ENCODE measurements at regions not wholly inside any gene's neighbourhood (a gene's known extent, or its start where the extent isn't known, plus 50 kb on each side); places are given as distances from the start of the nearest gene placed in this dataset.
A peak's percentile ranks its signal among the peaks of the same experiment; 100 is the strongest.

DNA sequence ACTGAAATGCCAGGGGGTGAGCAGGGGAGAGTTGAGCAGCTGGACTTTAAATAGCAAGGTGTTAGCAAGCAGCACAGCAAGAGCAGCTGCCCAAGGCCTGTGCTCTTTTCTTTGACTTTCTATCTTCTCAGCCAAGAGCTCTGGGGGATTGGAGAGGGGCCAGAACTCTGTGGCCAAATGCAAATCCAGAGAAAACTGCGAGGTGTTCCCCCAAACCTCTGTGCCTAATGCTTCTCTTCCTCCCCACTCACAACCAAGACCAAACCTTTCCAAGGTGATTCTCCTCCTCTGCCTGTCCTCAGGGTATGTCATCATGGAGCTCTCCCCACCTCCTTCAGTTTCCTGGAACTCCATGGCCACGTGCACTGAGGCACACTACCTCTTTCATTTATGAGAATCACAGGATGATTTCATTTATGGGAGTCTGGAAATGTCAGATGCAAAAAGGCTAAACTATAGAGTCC lies 118.7 kb upstream of the WWC1 start:
- no peak for DNase-seq (ENCODE audit: extremely low read depth, low read depth)
- no peak overlapping the region for H3K4me3 ChIP-seq (replicated peaks; ENCODE audit: low read depth, low read length)
- TF ChIP-seq, protein P1, sequence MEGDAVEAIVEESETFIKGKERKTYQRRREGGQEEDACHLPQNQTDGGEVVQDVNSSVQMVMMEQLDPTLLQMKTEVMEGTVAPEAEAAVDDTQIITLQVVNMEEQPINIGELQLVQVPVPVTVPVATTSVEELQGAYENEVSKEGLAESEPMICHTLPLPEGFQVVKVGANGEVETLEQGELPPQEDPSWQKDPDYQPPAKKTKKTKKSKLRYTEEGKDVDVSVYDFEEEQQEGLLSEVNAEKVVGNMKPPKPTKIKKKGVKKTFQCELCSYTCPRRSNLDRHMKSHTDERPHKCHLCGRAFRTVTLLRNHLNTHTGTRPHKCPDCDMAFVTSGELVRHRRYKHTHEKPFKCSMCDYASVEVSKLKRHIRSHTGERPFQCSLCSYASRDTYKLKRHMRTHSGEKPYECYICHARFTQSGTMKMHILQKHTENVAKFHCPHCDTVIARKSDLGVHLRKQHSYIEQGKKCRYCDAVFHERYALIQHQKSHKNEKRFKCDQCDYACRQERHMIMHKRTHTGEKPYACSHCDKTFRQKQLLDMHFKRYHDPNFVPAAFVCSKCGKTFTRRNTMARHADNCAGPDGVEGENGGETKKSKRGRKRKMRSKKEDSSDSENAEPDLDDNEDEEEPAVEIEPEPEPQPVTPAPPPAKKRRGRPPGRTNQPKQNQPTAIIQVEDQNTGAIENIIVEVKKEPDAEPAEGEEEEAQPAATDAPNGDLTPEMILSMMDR (IDR thresholded peaks at IDR 0.05; ENCODE audit: low read depth, low read length, missing control alignments) = no peak

DNA sequence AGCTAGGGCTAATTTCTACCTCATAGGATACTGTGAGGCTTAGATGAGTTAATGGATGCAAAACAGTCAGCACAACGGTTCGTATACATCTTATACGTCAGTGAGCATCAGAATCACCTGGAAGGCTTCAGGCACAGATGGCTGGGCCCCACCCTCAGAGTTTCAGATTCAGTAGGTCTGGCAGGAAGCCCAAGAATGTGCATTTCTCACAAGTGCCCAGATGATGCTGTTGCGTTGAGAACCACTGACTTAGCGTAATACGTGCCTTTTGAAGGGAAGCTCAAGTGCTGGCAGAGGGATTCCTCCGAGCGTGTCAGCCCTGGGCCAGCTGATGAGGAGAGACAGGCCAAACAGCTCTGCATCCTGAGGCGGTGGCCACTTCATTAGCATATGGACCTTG lies 117.1 kb upstream of the WWC1 start:
- TF ChIP-seq, protein P1 (IDR thresholded peaks at IDR 0.05; ENCODE audit: low read depth, low read length, missing control alignments) = no peak
- H3K4me3 ChIP-seq (replicated peaks; ENCODE audit: low read depth, low read length) = no peak overlapping the region
- peak; percentile 38 for DNase-seq (ENCODE audit: extremely low read depth, low read depth)

DNA sequence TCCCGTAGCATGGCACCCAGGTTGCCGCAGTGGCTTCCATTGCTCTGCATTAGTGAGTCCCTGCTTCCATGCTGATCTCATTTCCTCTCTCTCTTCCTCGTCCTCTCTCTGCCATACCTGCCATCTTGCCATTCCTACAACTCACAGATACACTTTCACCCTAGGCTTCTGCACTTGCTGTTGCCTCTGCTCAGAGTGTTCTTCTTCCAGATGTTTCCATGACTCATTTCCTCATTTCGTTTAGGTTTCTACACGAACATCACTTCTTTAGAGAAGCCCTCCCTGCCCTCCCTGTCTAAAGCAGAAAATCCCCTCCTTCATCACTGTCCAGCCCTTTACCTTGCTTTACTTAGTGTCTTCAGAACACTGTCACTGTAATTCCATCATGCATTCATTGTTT lies 115.2 kb upstream of the WWC1 start:
- no peak overlapping the region for H3K4me3 ChIP-seq (replicated peaks; ENCODE audit: low read depth, low read length)
- no peak for DNase-seq (ENCODE audit: extremely low read depth, low read depth)
- TF ChIP-seq, protein P1 (IDR thresholded peaks at IDR 0.05; ENCODE audit: low read depth, low read length, missing control alignments) = no peak

DNA sequence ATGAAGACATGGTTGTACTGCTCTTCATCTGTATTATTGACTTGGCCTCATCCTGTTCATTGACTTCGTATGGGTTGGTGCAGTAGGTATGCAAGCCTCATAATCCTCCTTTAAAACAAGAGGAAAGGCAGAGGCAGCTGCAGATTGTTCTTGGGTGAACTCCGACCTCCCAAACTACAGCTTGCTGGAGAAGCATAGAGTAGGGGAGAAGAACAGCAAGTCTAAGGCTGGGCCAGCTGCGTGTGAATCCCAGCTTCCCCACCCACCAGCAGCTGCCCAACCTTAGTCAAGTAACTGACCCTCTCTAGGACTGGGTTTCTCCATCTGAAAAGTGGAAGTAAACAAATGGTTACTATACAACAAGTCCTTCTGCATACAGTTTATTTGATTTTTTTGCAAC lies 114.5 kb upstream of the WWC1 start:
- H3K4me3 ChIP-seq (replicated peaks; ENCODE audit: low read depth, low read length) = no peak overlapping the region
- TF ChIP-seq, protein P1 (IDR thresholded peaks at IDR 0.05; ENCODE audit: low read depth, low read length, missing control alignments) = no peak
- DNase-seq (ENCODE audit: extremely low read depth, low read depth) = no peak

DNA sequence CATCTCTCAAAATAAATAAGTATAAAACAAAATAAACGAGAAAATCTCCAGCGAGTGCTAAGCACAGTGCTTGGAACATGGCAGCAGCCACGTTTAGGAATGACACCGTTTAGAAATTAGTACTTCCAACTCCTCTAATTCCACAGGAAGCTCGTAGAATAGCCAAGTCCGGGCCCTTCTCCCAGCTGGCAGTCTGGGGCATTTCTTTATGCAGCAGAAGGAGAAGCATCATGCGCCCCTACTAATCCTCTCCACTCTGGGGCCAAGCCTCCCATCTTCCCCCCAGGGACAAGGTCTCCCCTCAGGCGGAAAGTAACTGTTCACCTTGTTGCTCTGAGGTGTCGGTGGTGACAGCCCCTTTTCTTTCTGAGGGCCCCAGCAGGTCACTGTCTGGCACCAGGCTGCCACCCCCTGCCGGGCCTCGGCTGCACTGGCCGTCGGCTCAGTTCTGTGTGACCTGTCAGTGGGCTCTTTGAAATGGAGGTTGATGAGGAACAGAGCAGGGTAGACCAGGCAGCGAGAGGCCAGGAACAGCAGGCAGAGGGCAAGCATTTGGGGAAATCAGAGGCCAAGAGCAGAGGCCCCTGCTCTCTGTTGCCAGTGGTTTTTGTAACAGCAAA lies 113.5 kb upstream of the WWC1 start:
- TF ChIP-seq, protein P1 (IDR thresholded peaks at IDR 0.05; ENCODE audit: low read depth, low read length, missing control alignments) = no peak
- no peak for DNase-seq (ENCODE audit: extremely low read depth, low read depth)
- no peak overlapping the region for H3K4me3 ChIP-seq (replicated peaks; ENCODE audit: low read depth, low read length)

DNA sequence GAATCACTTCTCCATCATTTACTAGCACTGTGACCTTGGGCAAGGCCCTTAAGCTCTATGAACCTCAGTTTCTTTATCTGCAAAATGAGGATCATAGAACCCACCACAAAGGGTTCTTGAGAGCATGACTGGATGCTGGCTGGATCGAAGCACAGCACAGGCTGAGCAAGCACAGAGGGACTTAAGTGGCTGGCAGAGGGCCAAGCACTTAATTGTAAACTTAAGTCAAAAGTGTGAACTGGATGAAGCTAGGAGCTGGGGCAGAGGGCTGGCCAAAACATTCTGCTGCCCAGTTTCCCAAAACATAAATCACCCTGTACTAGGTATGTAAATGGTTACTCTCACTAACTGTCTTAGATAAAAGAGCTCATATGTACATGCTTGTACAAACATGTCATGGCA lies 112.3 kb upstream of the WWC1 start:
- no peak for DNase-seq (ENCODE audit: extremely low read depth, low read depth)
- TF ChIP-seq, protein P1 (IDR thresholded peaks at IDR 0.05; ENCODE audit: low read depth, low read length, missing control alignments) = no peak
- no peak overlapping the region for H3K4me3 ChIP-seq (replicated peaks; ENCODE audit: low read depth, low read length)

DNA sequence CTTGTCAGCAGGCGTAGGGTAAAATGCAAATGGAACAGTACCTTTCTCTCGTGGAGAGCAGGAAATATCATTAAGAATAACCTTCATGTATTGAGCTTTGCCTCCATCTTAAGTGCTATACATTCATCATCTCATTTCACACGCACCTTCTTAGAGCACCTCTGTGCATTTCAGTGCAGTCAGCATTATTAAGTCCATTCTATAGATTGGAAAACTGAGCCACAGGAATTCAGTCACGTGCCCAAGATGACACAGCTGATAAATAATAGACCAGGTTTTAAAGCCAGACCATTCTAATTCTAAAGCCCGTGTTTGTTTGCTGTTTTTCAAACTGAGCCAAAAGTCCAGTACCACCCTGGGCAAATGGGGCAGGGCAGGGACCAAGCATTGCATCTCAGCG lies 109.2 kb upstream of the WWC1 start:
- TF ChIP-seq, protein P1 (IDR thresholded peaks at IDR 0.05; ENCODE audit: low read depth, low read length, missing control alignments) = no peak
- no peak for DNase-seq (ENCODE audit: extremely low read depth, low read depth)
- no peak overlapping the region for H3K4me3 ChIP-seq (replicated peaks; ENCODE audit: low read depth, low read length)
